ENCODE measurements at regions not wholly inside any gene's neighbourhood (a gene's known extent, or its start where the extent isn't known, plus 50 kb on each side); places are given as distances from the start of the nearest gene placed in this dataset.
"Not testable (repeated sequence)": the region's sequence is repeated elsewhere in the genome, so short reads cannot be mapped to it uniquely, and the experiment has no call there.

DNA sequence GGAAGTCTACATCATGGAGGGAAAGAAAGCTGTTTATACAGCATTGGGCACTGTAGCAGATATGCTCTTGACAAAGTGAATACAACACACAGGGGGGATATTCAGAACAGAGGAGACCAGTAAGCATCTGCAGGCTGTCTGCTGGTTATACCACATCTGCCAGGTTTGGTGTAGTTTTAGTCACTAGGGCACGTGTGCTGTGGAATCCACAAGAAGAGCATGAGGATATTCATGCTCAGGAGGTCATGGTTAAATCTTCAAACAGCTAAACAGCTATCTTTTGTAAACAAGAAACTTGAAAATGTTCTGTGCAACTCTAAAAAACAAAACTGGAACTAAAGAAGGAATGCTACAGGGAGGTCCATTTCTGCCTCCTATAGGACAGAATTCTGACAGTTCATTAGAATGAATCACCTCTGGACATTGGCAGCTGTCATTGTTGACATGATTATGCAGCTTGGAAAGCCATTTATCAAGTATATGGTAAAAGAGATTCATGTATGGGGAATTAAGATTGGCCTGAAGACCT is 175.8 kb downstream of the RCHY1 start:
- ATAC-seq: no peak
- POLR2A ChIA-PET: no interaction called here
- Mint-ChIP-seq H3K9me3 (peaks cover 2 to 24% (median 14%) of the 10 kb centered on the region in 9 donors), H3K4me1 (no peaks in the 10 kb centered on the region), H3K36me3 (no peaks in the 10 kb centered on the region), H3K27ac (no peak overlapping the region), H3K4me3 (no peak overlapping the region), H3K27me3 (no peaks in the 10 kb centered on the region)
- DNase-seq: no peak

DNA sequence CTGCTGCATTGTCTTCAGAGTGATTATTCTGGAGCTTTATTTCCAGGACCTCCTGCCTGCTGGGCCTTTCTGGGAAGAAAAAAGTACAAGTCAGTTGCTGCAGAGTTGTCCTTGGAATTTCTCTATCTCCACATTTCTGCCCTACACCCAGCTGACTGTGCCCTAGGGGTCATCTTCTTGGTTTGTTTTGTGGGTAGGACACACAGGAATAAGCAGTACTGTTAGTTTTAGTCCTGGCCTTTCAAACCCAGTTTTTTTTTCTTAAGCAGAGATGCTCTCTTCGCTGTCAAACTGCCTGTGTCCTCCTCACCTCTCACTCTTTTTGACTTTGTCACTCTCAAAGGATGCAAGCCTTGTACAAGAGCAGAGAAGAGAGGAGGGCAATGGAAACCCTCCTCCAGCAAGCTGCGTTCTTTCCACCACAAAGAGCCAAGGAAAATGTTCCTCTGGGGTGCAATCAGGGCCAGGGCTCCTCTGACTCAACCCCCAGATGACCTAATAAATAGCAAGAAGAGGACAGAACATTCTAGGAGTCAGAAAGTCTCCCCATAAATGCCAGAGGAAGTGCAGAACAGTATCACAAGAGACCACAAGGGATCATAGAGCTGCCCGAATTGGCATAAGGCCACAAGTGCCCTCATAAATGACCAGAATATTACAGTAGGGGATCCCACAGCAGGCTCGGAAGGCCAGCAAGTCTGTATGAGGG is 186.2 kb downstream of the RCHY1 start:
- Mint-ChIP-seq H3K27me3 (peaks cover 2 to 15% (median 5%) of the 10 kb centered on the region in 5 donors), H3K4me3 (no peak overlapping the region), H3K36me3 (no peaks in the 10 kb centered on the region), H3K27ac (no peak overlapping the region), H3K9me3 (peaks cover 0 to 18% (median 6%) of the 10 kb centered on the region in 9 donors), H3K4me1 (no peaks in the 10 kb centered on the region)
- DNase-seq (no peak), ATAC-seq (no peak)
- POLR2A ChIA-PET: no interaction called here

DNA sequence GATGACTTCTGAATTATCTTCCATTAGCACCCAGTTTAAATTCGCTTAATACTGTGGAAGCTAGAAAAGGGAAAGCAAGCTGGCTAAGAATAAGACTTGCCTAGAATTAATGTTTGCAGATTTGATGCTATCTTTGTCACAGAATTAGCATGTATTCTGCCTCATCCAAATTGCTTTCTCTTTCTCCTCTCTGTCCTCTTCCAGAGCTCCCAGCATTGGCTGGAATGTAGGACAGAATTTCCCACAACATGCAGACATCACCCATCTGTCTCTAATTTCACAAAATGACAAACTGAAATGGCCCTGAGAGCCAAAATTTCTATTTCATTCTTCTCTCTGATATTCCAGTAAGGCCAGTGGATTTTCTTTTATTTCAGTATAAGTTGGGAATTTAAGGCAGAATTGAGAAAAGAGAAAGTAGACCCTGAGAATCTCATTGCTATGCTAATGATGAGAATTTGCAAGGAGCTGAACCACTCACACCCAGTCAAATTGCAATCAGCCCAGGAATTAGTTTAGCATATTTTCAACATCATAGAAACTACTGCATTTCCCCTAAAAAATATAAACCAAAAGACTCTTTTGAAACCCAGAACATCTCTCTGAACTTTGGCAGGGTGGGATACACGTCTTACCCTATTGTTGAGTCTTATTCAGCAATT is 188.8 kb downstream of the RCHY1 start:
- H3K4me1 Mint-ChIP-seq: no peaks in the 10 kb centered on the region
- POLR2A ChIA-PET: interaction anchor here (0.6 kb wide), 1 partner anchor 468 kb away, joined by 3 read pairs; no protein-coding TSS in a partner anchor
- ATAC-seq: no peak

DNA sequence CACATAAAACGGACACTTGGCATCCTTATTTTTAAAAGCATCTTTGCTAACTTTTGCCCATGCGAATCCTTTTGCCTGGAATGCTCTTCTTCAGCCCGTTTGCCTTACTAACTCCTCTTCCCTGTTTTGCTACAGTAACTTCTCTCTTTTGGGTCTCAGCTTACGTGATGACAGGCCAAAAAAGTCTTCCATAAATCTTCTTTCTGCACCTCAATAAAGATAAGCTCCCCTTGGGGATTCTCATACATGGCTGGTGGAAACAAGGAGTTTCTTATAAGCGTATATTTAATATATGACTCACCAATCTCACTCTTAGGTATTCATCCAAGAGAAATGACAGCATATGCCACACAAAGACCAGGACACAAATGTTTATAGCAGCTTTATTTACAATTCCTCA is 192.7 kb downstream of the RCHY1 start:
- H3K27me3 Mint-ChIP-seq: peaks cover 0 to 7% (median 0%) of the 10 kb centered on the region in 5 donors
- POLR2A ChIA-PET: no interaction called here
- no peaks in the 10 kb centered on the region for H3K4me1 Mint-ChIP-seq
- H3K27ac Mint-ChIP-seq: no peak overlapping the region
- ATAC-seq (no peak), DNase-seq (no peak)
- H3K36me3 Mint-ChIP-seq: peaks cover 0 to 7% (median 0%) of the 10 kb centered on the region in 3 donors
- H3K9me3 Mint-ChIP-seq: peaks cover 0 to 23% (median 6%) of the 10 kb centered on the region in 9 donors
- H3K4me3 Mint-ChIP-seq: no peak overlapping the region

More for the DNA sequence above, 188.8 kb downstream of the RCHY1 start:
- no peak for DNase-seq
- no peaks in the 10 kb centered on the region for H3K36me3 Mint-ChIP-seq
- peaks cover 0 to 9% (median 0%) of the 10 kb centered on the region in 9 donors for H3K9me3 Mint-ChIP-seq
- H3K4me3 Mint-ChIP-seq: no peak overlapping the region
- H3K27me3 Mint-ChIP-seq: peaks cover 2 to 15% (median 5%) of the 10 kb centered on the region in 5 donors
- H3K27ac Mint-ChIP-seq: no peak overlapping the region

DNA sequence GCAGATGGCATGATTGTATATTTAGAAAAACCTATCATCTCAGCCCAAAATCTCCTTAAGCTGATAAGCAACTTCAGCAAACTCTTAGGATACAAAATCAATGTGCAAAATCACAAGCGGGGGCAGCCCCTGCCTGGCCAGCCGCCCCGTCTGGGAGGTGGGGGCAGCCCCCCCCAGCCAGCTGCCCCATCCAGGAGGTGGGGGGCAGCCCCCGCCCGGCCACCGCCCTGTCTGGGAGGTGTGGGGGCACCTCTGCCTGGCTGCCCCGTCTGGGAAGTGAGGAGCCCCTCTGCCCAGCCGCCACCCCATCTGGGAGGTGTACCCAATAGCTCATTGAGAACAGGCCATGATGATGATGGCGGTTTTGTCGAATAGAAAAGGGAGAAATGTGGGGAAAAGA is 196.6 kb downstream of the RCHY1 start:
- ATAC-seq, DNase-seq, H3K4me3 Mint-ChIP-seq, H3K27ac Mint-ChIP-seq, POLR2A ChIA-PET, H3K4me1 Mint-ChIP-seq: not testable (repeated sequence)
- Mint-ChIP-seq H3K27me3 (peaks cover 0 to 32% (median 3%) of the 10 kb centered on the region in 5 donors), H3K9me3 (peaks cover 4 to 45% (median 22%) of the 10 kb centered on the region in 9 donors), H3K36me3 (peaks cover 0 to 24% (median 0%) of the 10 kb centered on the region in 3 donors)

DNA sequence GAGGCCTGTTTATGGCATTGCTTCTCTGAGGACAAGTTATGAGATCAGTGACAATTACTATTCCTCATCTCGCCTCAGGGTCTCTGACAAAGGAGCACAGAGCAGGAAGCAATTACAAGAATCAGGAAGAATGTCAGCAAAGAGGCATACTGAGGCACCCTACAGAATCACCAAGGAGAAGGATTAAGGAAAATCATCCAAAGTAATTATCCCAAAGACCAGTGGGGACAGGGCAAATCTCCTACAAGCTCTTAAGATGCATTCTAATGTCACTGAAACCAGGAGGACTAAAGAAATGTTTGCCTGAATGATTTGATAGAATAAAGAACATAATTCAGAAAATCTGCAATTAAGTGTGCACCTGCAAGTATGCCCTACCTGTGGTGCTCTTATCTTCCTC is 206.2 kb downstream of the RCHY1 start:
- POLR2A ChIA-PET: no interaction called here

DNA sequence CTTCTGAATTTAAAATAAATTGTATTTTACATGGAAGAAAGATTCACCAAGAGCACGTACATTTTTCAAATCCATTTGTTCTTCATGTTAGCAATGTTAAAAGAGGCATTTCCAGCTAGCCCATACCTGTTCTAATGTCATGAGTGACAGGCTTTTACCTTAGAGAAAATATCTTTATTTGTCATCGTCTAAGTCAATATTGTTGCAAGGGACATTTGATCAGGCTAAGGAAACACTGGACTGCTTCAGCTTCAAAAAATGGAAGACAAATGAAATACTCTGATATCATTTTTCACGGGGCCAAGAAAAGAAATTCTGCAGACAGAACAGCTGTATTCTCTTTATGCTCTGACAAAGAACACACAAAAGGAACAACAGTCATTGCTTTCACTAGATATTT is 207.7 kb downstream of the RCHY1 start:
- POLR2A ChIA-PET: no interaction called here
- Mint-ChIP-seq H3K27me3 (peaks cover 0 to 15% (median 5%) of the 10 kb centered on the region in 5 donors), H3K4me3 (no peak overlapping the region), H3K4me1 (no peaks in the 10 kb centered on the region), H3K9me3 (peaks cover 3 to 17% (median 11%) of the 10 kb centered on the region in 9 donors), H3K27ac (no peak overlapping the region), H3K36me3 (peaks cover 0 to 9% (median 0%) of the 10 kb centered on the region in 3 donors)
- no peak for DNase-seq
- ATAC-seq: no peak

More for the DNA sequence above, 206.2 kb downstream of the RCHY1 start:
- DNase-seq (no peak), ATAC-seq (no peak)
- H3K4me1 Mint-ChIP-seq: no peaks in the 10 kb centered on the region
- H3K9me3 Mint-ChIP-seq: peaks cover 0 to 27% (median 14%) of the 10 kb centered on the region in 9 donors
- H3K27ac Mint-ChIP-seq: no peak overlapping the region
- no peak overlapping the region for H3K4me3 Mint-ChIP-seq
- peaks cover 0 to 18% (median 2%) of the 10 kb centered on the region in 5 donors for H3K27me3 Mint-ChIP-seq
- H3K36me3 Mint-ChIP-seq: peaks cover 0 to 7% (median 0%) of the 10 kb centered on the region in 3 donors

DNA sequence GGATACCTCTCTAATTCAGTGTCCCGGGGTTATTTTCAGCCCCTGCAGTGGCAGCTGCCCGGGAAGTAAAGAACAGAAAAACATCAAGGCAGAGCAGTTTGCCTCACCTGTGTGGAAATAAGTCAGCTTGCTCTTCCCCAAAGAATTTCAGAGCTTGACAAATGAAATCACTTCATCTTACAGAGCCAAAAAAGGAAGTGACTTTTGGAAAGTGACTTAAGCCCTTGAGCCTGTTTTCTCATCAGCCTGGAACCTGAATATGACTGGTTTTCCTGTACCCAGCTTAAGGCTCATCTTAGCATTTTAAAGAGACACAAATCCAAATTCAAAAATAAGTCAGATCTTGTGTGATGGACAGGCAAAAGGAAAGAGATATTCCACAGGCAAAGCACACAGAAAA is 211.6 kb downstream of the RCHY1 start:
- H3K9me3 Mint-ChIP-seq: peaks cover 0 to 27% (median 10%) of the 10 kb centered on the region in 9 donors
- ATAC-seq (no peak), DNase-seq (no peak)
- POLR2A ChIA-PET: no interaction called here
- no peaks in the 10 kb centered on the region for H3K4me1 Mint-ChIP-seq
- H3K27ac Mint-ChIP-seq: no peak overlapping the region
- H3K27me3 Mint-ChIP-seq: peaks cover 0 to 20% (median 3%) of the 10 kb centered on the region in 5 donors
- peaks cover 0 to 5% (median 0%) of the 10 kb centered on the region in 3 donors for H3K36me3 Mint-ChIP-seq
- no peak overlapping the region for H3K4me3 Mint-ChIP-seq

DNA sequence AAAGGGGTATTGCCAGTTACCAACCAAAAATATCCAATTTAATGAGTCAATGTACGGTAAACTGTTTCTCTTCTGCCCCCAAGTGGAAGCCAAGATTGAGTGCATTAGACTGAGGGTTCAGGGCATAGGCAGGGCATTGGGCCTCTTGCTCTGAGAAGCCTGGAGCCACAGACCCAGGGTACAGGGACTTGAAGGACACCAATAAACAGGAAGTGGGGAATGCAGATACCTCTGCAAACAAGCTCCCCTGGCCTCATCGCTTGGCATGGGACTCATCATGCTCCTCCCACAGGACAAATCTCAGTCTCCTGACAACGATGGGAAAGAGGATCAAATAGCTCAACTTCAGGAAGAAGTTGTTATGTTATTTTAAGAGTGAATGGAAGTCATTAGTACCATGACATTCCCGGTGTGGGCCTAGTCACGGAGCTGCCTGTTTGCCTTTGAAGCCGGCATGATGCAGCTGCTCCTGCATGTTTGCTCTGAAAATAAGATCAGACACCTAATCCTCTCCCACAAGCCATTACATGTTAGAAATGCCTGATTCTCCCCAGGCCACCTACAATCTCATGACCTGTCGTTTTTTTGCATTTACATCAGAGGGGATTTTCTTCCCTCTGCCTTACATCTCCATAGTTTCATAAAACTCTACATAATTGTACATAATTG is 224.2 kb downstream of the RCHY1 start:
- Mint-ChIP-seq H3K27me3 (peaks cover 0 to 3% (median 0%) of the 10 kb centered on the region in 5 donors), H3K4me3 (no peak overlapping the region), H3K4me1 (peaks cover 0 to 2% (median 0%) of the 10 kb centered on the region in 4 donors), H3K36me3 (no peaks in the 10 kb centered on the region), H3K27ac (no peak overlapping the region), H3K9me3 (peaks cover 0 to 10% (median 5%) of the 10 kb centered on the region in 9 donors)
- POLR2A ChIA-PET: no interaction called here
- ATAC-seq (no peak), DNase-seq (no peak)

DNA sequence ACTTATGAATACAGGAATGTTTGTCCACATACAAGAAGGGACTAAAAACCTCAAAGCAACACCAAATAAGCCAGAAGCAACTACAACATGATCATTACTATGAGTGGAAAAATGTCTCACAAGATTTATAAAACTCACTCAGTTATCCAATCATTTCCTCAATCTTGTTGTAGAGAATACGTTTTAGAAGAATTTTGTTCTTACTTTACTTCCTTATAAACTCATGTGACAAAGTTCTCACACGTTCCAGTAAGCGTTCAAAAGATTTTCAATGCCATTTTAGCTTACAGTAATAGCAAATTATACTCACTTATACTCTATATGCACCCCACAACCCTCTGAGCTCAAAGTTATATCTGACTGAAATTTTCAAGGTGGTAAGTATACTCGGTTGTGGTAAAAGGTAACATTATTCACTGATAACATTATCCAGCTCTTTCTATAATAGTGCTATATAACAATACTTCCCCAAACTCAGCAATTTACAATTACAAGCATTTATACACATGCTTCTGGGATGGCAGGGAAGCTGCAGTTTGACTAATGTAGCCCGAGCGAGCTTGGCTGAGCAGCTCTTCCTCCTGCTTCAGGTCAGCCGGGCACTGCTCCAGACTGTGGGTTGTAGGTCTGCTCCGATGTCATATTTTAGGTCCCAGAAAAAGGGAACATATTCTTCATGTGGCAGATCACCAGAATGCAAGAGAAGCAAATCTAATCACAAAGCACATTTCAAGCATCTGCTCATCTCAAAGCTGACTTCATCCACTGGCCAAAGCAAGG is 226.3 kb downstream of the RCHY1 start:
- no peak overlapping the region for H3K27ac Mint-ChIP-seq
- POLR2A ChIA-PET: no interaction called here
- no peak for DNase-seq
- ATAC-seq: no peak
- H3K4me1 Mint-ChIP-seq: peaks cover 0 to 2% (median 0%) of the 10 kb centered on the region in 4 donors
- H3K36me3 Mint-ChIP-seq: no peaks in the 10 kb centered on the region
- peaks cover 0 to 4% (median 0%) of the 10 kb centered on the region in 9 donors for H3K9me3 Mint-ChIP-seq
- H3K27me3 Mint-ChIP-seq: peaks cover 0 to 3% (median 0%) of the 10 kb centered on the region in 5 donors
- no peak overlapping the region for H3K4me3 Mint-ChIP-seq

DNA sequence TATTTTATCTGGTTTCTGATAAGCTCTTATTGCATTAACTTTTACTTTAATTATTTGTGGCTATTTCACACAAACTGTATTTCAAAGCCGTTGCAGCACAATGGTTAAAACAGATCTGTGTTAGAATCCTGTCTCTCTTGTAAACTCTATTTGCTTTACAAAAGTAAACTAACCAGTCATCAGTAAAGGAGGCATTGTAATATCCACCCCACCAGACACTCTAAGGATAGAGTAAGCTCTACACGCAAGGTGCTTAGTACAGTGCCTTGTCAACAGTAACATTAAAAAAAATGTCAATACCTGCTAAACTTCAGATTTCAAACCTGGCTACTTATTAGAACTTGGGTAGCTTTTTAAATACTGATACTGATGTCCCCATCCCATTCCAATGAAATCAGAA is 228.4 kb downstream of the RCHY1 start:
- H3K4me1 Mint-ChIP-seq: peaks cover 0 to 2% (median 0%) of the 10 kb centered on the region in 4 donors
- H3K36me3 Mint-ChIP-seq: no peaks in the 10 kb centered on the region
- peaks cover 0 to 3% (median 0%) of the 10 kb centered on the region in 5 donors for H3K27me3 Mint-ChIP-seq
- no peak overlapping the region for H3K27ac Mint-ChIP-seq
- H3K4me3 Mint-ChIP-seq: no peak overlapping the region
- ATAC-seq (no peak), DNase-seq (no peak)
- peaks cover 0 to 6% (median 0%) of the 10 kb centered on the region in 9 donors for H3K9me3 Mint-ChIP-seq
- POLR2A ChIA-PET: no interaction called here

DNA sequence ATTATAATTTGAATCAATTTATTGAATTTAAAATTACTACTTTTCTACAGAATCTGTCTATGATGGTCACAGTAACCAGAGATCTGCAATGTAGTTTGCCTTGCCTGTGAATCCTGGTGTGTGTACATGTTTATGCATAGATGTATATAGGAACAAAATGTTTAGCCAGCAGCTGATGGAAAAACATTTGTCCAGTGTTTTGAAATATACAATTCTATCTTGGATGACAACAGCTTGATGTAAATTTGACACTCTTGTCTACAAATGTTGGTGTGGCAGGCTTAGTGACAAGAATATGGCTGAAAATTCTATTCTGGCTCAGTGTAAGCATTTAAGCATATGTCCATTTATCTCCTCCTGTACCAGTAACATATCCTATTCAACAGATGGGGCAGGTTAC is 229.4 kb downstream of the RCHY1 start:
- DNase-seq: no peak
- no peak for ATAC-seq
- Mint-ChIP-seq H3K4me3 (no peak overlapping the region), H3K36me3 (no peaks in the 10 kb centered on the region), H3K9me3 (peaks cover 0 to 10% (median 2%) of the 10 kb centered on the region in 9 donors), H3K27me3 (peaks cover 0 to 3% (median 0%) of the 10 kb centered on the region in 5 donors), H3K4me1 (peaks cover 0 to 2% (median 0%) of the 10 kb centered on the region in 4 donors), H3K27ac (no peak overlapping the region)
- POLR2A ChIA-PET: no interaction called here

Data from naive thymus-derived CD8-positive, alpha-beta T cell (primary cell).